ENCODE measurements at regions not wholly inside any gene's neighbourhood (a gene's known extent, or its start where the extent isn't known, plus 50 kb on each side); places are given as distances from the start of the nearest gene placed in this dataset.

GRCh38 chr13:91046715-91047327 lies 300.7 kb upstream of the MIR17HG start:
- TF ChIP-seq, protein P1, sequence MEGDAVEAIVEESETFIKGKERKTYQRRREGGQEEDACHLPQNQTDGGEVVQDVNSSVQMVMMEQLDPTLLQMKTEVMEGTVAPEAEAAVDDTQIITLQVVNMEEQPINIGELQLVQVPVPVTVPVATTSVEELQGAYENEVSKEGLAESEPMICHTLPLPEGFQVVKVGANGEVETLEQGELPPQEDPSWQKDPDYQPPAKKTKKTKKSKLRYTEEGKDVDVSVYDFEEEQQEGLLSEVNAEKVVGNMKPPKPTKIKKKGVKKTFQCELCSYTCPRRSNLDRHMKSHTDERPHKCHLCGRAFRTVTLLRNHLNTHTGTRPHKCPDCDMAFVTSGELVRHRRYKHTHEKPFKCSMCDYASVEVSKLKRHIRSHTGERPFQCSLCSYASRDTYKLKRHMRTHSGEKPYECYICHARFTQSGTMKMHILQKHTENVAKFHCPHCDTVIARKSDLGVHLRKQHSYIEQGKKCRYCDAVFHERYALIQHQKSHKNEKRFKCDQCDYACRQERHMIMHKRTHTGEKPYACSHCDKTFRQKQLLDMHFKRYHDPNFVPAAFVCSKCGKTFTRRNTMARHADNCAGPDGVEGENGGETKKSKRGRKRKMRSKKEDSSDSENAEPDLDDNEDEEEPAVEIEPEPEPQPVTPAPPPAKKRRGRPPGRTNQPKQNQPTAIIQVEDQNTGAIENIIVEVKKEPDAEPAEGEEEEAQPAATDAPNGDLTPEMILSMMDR (IDR thresholded peaks at IDR 0.05): no peak
- TF ChIP-seq POLR2A (IDR thresholded peaks at IDR 0.05): no peak

Data from esophagus squamous epithelium (tissue), 4 donors.